Right lobe of liver (tissue), 4 donors: ENCODE measurements at regions not wholly inside any gene's neighbourhood (a gene's known extent, or its start where the extent isn't known, plus 50 kb on each side); places are given as distances from the start of the nearest gene placed in this dataset.

Experiments used
- CTCF ChIP-seq, 4 donors: fragments of 200-600 bp in 3 of 4; fragments of 450-650 bp in 1 of 4; IDR thresholded peaks; one replicate each; pipeline versions ENCODE4 v1.5.1 to v1.8.0; 2016 to 2022; ENCODE audit warnings: antibody characterized with exemption in 4 of 4, mild to moderate bottlenecking in 2 of 4
- POLR2A ChIP-seq: fragments of 450-650 bp; IDR thresholded peaks from one replicate; pipeline ENCODE4 v1.6.1; 2017; ENCODE audit warnings: antibody characterized with exemption, mild to moderate bottlenecking
- donor health status: DM: no; HTN: no; CAD: no.
- donor health status: DM: no; HTN: no; CAD: no.
- donor health status: DM: no; HTN: yes; CAD: no.

DNA sequence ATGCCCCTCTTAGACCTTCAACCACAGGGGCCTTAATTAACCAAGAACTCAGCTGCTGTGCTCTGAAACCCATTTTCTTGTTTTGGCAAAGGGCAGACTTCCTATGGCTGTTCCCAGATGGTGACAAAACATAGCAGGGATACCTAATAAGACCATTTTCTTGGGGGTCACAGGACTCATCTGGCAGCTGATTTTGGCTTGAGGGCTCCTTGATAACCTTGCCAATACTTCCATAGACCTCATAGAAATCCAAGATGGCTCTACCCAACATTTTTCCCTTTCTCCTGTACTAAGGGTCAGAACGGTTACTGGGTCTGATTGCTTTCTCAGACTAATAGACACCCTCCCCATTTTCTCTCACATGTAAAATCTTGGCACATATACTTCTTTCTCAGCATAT lies 757.7 kb upstream of the SEMA6A start:
- TF ChIP-seq CTCF (IDR thresholded peaks at IDR 0.05), result no peak
- no peak for TF ChIP-seq POLR2A
